ENCODE measurements at regions not wholly inside any gene's neighbourhood (a gene's known extent, or its start where the extent isn't known, plus 50 kb on each side); places are given as distances from the start of the nearest gene placed in this dataset.
"Not testable (repeated sequence)": the region's sequence is repeated elsewhere in the genome, so short reads cannot be mapped to it uniquely, and the experiment has no call there.

- no peak for DNase-seq
These were observed 428.5 kb upstream of the MGMT start for GRCh38 chr10:129038522-129038921.

- no peak for DNase-seq
These were observed 427.4 kb upstream of the MGMT start for GRCh38 chr10:129039406-129040370.

GRCh38 chr10:129040377-129040776, 426.7 kb upstream of the MGMT start:
- DNase-seq, result no peak

- no peak for DNase-seq
These were observed 425.1 kb upstream of the MGMT start for GRCh38 chr10:129041916-129042315.

GRCh38 chr10:129042776-129043595, 424.1 kb upstream of the MGMT start:
- DNase-seq, result no peak

- DNase-seq, result no peak
These were observed 423.4 kb upstream of the MGMT start for GRCh38 chr10:129043691-129044090.

GRCh38 chr10:129045599-129045998, 421.4 kb upstream of the MGMT start:
- no peak for DNase-seq

- DNase-seq, result no peak
These were observed 420.9 kb upstream of the MGMT start for GRCh38 chr10:129046065-129046681.

GRCh38 chr10:129046962-129047361, 420.1 kb upstream of the MGMT start:
- DNase-seq, result no peak

- DNase-seq, result no peak
These were observed 419.4 kb upstream of the MGMT start for GRCh38 chr10:129047600-129047999.

- no peak for DNase-seq
These were observed 418.5 kb upstream of the MGMT start for GRCh38 chr10:129048513-129048912.

- no peak for DNase-seq
These were observed 417.5 kb upstream of the MGMT start for GRCh38 chr10:129049501-129049900.

- DNase-seq, result no peak
These were observed 411.8 kb upstream of the MGMT start for GRCh38 chr10:129055225-129055624.

- no peak for DNase-seq
These were observed 411.1 kb upstream of the MGMT start for GRCh38 chr10:129055986-129056385.

- DNase-seq, result no peak
These were observed 410.0 kb upstream of the MGMT start for GRCh38 chr10:129056734-129057689.

- DNase-seq, result no peak
These were observed 409.0 kb upstream of the MGMT start for GRCh38 chr10:129057856-129058663.

GRCh38 chr10:129058664-129059155, 408.3 kb upstream of the MGMT start:
- DNase-seq, result no peak

- DNase-seq, result no peak
These were observed 407.1 kb upstream of the MGMT start for GRCh38 chr10:129059977-129060376.

- no peak for DNase-seq
These were observed 403.8 kb upstream of the MGMT start for GRCh38 chr10:129063212-129063611.

GRCh38 chr10:129063877-129064276, 403.2 kb upstream of the MGMT start:
- DNase-seq, result no peak

GRCh38 chr10:129066529-129066928, 400.5 kb upstream of the MGMT start:
- not testable (repeated sequence) for DNase-seq

Data from GDM1 (cell line).